Astrocyte (in vitro differentiated cells and primary cell): ENCODE measurements at regions not wholly inside any gene's neighbourhood (a gene's known extent, or its start where the extent isn't known, plus 50 kb on each side); places are given as distances from the start of the nearest gene placed in this dataset.
A peak's percentile ranks its signal among the peaks of the same experiment; 100 is the strongest.

Experiments used
- DNase-seq: peaks from one replicate; pipeline ENCODE4 v3.0.0-alpha.2; 2010; ENCODE audit warnings: low read depth
- FAIRE-seq: peaks from 2 replicates; lab custom pipeline; 2011; peaks lifted over from hg19 to GRCh38; lab: Jason Lieb, UNC
- H2AFZ ChIP-seq: 2 replicates; pipeline ENCODE4 v1.6.0; 2012; ENCODE audit warnings: low read depth, low read length, inconsistent platforms
- H3K27ac ChIP-seq: 2 replicates; pipeline ENCODE4 v1.5.1; 2011; ENCODE audit warnings: low read depth, low read length, inconsistent platforms
- H3K27me3 ChIP-seq: 2 replicates; pipeline ENCODE4 v1.6.0; 2011; ENCODE audit warnings: low read length, inconsistent platforms; ENCODE audit not compliant: insufficient read depth
- H3K36me3 ChIP-seq: 2 replicates; pipeline ENCODE4 v1.5.1; 2011; ENCODE audit warnings: low read length, inconsistent platforms; ENCODE audit not compliant: insufficient read depth
- H3K4me1 ChIP-seq: 2 replicates; pipeline ENCODE4 v1.5.1; 2011; ENCODE audit warnings: low read length, inconsistent platforms; ENCODE audit not compliant: insufficient read depth
- H3K4me2 ChIP-seq: 2 replicates; pipeline ENCODE4 v1.6.0; 2012; ENCODE audit warnings: low read length, inconsistent platforms
- H3K4me3 ChIP-seq: 2 replicates; pipeline ENCODE4 v1.5.1; 2011; ENCODE audit warnings: low read depth, mild to moderate bottlenecking, low read length, inconsistent platforms; ENCODE audit not compliant: insufficient read depth
- H3K79me2 ChIP-seq: 2 replicates; pipeline ENCODE4 v1.6.0; 2012; ENCODE audit warnings: mild to moderate bottlenecking, low read length, inconsistent platforms; ENCODE audit not compliant: insufficient read depth
- H3K9ac ChIP-seq: 2 replicates; pipeline ENCODE4 v1.6.0; 2012; ENCODE audit warnings: mild to moderate bottlenecking, low read length, inconsistent platforms
- H3K9me3 ChIP-seq: 2 replicates; pipeline ENCODE4 v1.5.1; 2012; ENCODE audit warnings: low read depth, mild to moderate bottlenecking, low read length, inconsistent platforms; ENCODE audit not compliant: insufficient read depth
- H4K20me1 ChIP-seq: 2 replicates; pipeline ENCODE4 v1.6.0; 2012; ENCODE audit warnings: low read length, inconsistent platforms; ENCODE audit not compliant: insufficient read depth
- H3K27ac Mint-ChIP-seq: one replicate; pipeline ENCODE4 v1.8.0; 2021; ENCODE audit warnings: mild to moderate bottlenecking, mixed read lengths; ENCODE audit not compliant: unreplicated experiment
- H3K27me3 Mint-ChIP-seq: one replicate; pipeline ENCODE4 v1.8.0; 2021; ENCODE audit warnings: low read depth, mixed read lengths; ENCODE audit not compliant: unreplicated experiment
- H3K36me3 Mint-ChIP-seq: one replicate; pipeline ENCODE4 v1.8.0; 2021; ENCODE audit warnings: low read depth, mixed read lengths; ENCODE audit not compliant: unreplicated experiment
- H3K4me1 Mint-ChIP-seq: one replicate; pipeline ENCODE4 v1.8.0; 2021; ENCODE audit warnings: low read depth, mixed read lengths; ENCODE audit not compliant: unreplicated experiment
- H3K4me3 Mint-ChIP-seq: one replicate; pipeline ENCODE4 v1.8.0; 2021; ENCODE audit warnings: mild to moderate bottlenecking, moderate library complexity, mixed read lengths; ENCODE audit not compliant: unreplicated experiment
- H3K9me3 Mint-ChIP-seq: one replicate; pipeline ENCODE4 v1.8.0; 2021; ENCODE audit warnings: mild to moderate bottlenecking, mixed read lengths; ENCODE audit not compliant: unreplicated experiment
- EZH2 ChIP-seq: IDR thresholded peaks from 2 replicates; pipeline ENCODE4 v1.6.1; 2012; ENCODE audit warnings: mild to moderate bottlenecking, low read length, inconsistent platforms; ENCODE audit not compliant: insufficient read depth
- TF ChIP-seq, protein P1 (sequence below): IDR thresholded peaks from 2 replicates; pipeline ENCODE4 v1.5.1; 2011; ENCODE audit warnings: low read depth, mild to moderate bottlenecking, inconsistent platforms, low read length, moderate library complexity; ENCODE audit not compliant: insufficient read depth

GRCh38 chr5:93829346-93829745, 87.9 kb upstream of the POU5F2 start:
- no peak for TF ChIP-seq EZH2
- TF ChIP-seq, protein P1, sequence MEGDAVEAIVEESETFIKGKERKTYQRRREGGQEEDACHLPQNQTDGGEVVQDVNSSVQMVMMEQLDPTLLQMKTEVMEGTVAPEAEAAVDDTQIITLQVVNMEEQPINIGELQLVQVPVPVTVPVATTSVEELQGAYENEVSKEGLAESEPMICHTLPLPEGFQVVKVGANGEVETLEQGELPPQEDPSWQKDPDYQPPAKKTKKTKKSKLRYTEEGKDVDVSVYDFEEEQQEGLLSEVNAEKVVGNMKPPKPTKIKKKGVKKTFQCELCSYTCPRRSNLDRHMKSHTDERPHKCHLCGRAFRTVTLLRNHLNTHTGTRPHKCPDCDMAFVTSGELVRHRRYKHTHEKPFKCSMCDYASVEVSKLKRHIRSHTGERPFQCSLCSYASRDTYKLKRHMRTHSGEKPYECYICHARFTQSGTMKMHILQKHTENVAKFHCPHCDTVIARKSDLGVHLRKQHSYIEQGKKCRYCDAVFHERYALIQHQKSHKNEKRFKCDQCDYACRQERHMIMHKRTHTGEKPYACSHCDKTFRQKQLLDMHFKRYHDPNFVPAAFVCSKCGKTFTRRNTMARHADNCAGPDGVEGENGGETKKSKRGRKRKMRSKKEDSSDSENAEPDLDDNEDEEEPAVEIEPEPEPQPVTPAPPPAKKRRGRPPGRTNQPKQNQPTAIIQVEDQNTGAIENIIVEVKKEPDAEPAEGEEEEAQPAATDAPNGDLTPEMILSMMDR, result no peak
- DNase-seq (peak; percentile 81), FAIRE-seq (no peak)
- no peaks in the 10 kb centered on the region for H3K36me3 Mint-ChIP-seq
- no peak overlapping the region for H2AFZ ChIP-seq
- no peaks in the 10 kb centered on the region for H3K27me3 ChIP-seq
- H4K20me1 ChIP-seq, result no peaks in the 10 kb centered on the region
- no peak overlapping the region for H3K4me3 ChIP-seq
- peaks cover 3% of the 10 kb centered on the region for H3K9me3 Mint-ChIP-seq
- H3K27ac ChIP-seq, result no peak overlapping the region
- no peak overlapping the region for H3K4me3 Mint-ChIP-seq
- H3K4me2 ChIP-seq, result no peak overlapping the region
- no peaks in the 10 kb centered on the region for H3K9me3 ChIP-seq
- peaks cover 9% of the 10 kb centered on the region for H3K4me1 Mint-ChIP-seq
- H3K79me2 ChIP-seq, result no peaks in the 10 kb centered on the region
- H3K27ac Mint-ChIP-seq, result no peak overlapping the region
- H3K4me1 ChIP-seq, result peaks cover 5% of the 10 kb centered on the region
- no peaks in the 10 kb centered on the region for H3K36me3 ChIP-seq
- no peak overlapping the region for H3K9ac ChIP-seq
- H3K27me3 Mint-ChIP-seq, result no peaks in the 10 kb centered on the region

DNA sequence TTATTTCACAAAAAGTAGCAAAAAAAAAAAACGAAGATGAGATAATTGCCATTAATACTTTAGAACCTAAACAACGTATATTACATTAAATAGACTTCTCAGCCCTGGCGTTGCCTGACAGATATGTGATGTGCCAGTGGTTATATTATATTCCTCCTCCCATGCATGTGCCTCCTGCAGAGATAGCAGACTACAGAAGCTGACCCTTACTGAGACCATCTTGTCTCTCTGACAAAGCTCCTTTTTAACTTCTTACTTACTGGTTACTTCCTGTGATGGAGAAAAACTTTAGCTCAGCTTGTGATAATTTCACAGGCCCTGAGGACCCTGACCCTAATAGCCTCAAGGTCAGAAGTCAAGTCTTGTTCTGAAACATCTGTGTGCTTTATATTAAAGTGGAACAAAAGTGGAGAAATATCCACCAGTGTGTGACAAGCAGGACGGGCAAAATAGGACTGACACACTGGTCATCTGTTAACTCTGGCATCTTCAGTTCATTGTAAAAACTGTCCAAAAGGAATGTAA, 80.6 kb upstream of the POU5F2 start:
- H3K4me3 ChIP-seq, result no peak overlapping the region
- FAIRE-seq, result no peak
- no peak overlapping the region for H3K9ac ChIP-seq
- H3K9me3 ChIP-seq, result no peaks in the 10 kb centered on the region
- no peaks in the 10 kb centered on the region for H3K27me3 ChIP-seq
- no peaks in the 10 kb centered on the region for H3K79me2 ChIP-seq
- H3K36me3 ChIP-seq, result no peaks in the 10 kb centered on the region
- Mint-ChIP-seq H3K36me3 (peaks cover 2% of the 10 kb centered on the region), H3K4me1 (no peaks in the 10 kb centered on the region), H3K4me3 (no peak overlapping the region), H3K27ac (no peak overlapping the region), H3K9me3 (no peaks in the 10 kb centered on the region), H3K27me3 (no peaks in the 10 kb centered on the region)
- no peak overlapping the region for H2AFZ ChIP-seq
- no peaks in the 10 kb centered on the region for H4K20me1 ChIP-seq
- H3K4me2 ChIP-seq, result no peak overlapping the region
- no peaks in the 10 kb centered on the region for H3K4me1 ChIP-seq
- no peak overlapping the region for H3K27ac ChIP-seq
- DNase-seq, result no peak
- no peak for TF ChIP-seq EZH2
- TF ChIP-seq, protein P1, result no peak

DNA sequence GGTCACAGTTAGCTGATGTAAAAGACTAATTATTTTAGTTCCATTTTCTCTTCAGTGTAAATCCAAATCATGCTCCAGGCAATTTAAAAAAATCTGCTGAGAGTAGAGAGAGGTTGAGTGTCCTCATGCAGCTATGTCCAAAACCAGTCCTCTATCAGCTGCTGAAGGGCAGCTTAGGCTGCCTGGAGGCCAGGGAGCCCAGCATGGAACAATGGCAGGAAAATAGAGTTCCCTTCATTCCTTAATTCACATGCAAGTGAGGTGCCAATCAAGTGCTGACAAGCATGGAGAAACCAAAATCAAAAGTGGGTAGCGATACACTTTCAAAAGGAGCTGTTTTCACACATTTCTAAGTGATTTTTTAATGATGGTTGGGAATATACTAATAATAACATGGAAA, 78.3 kb upstream of the POU5F2 start:
- H3K4me2 ChIP-seq, result no peak overlapping the region
- H3K79me2 ChIP-seq, result no peaks in the 10 kb centered on the region
- Mint-ChIP-seq H3K36me3 (peaks cover 2% of the 10 kb centered on the region), H3K4me3 (no peak overlapping the region), H3K27ac (no peak overlapping the region), H3K9me3 (no peaks in the 10 kb centered on the region), H3K27me3 (no peaks in the 10 kb centered on the region), H3K4me1 (no peaks in the 10 kb centered on the region)
- H3K4me3 ChIP-seq, result no peak overlapping the region
- H3K4me1 ChIP-seq, result no peaks in the 10 kb centered on the region
- no peak overlapping the region for H3K27ac ChIP-seq
- no peak overlapping the region for H3K9ac ChIP-seq
- no peak for FAIRE-seq
- H4K20me1 ChIP-seq, result no peaks in the 10 kb centered on the region
- DNase-seq, result no peak
- no peak for TF ChIP-seq EZH2
- TF ChIP-seq, protein P1, result no peak
- H3K36me3 ChIP-seq, result no peaks in the 10 kb centered on the region
- H2AFZ ChIP-seq, result no peak overlapping the region
- no peaks in the 10 kb centered on the region for H3K9me3 ChIP-seq
- no peaks in the 10 kb centered on the region for H3K27me3 ChIP-seq
